ENCODE measurements at regions not wholly inside any gene's neighbourhood (a gene's known extent, or its start where the extent isn't known, plus 50 kb on each side); places are given as distances from the start of the nearest gene placed in this dataset.

DNA sequence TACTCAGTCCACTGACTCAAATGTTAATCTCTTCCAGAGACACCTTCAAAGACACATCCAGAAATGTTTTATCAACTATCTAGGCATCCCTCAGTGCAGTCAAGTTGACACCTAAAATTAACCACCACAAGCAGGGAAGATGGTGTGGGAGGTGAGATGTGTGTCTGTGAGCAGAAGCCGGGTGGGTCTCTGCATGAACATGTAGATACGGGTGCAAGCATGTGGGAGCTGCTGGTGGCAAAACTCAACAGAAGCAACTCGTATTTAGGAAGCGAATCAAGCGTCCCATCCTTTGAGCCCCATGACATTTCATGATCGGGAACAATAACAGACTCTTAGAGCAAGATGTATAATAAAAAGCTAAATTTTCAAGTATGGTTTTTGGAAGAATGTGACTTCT is 110.0 kb upstream of the C14orf180 start:
- Mint-ChIP-seq H3K9me3 (peaks cover 0 to 3% (median 0%) of the 10 kb centered on the region in 7 donors), H3K27me3 (ENCODE audit: low read depth in 3 of 3) (peaks cover 0 to 11% (median 10%) of the 10 kb centered on the region in 3 donors), H3K36me3 (no peaks in the 10 kb centered on the region), H3K4me3 (no peak overlapping the region), H3K4me1 (no peaks in the 10 kb centered on the region), H3K27ac (no peak overlapping the region)
- TF ChIP-seq, protein P1, sequence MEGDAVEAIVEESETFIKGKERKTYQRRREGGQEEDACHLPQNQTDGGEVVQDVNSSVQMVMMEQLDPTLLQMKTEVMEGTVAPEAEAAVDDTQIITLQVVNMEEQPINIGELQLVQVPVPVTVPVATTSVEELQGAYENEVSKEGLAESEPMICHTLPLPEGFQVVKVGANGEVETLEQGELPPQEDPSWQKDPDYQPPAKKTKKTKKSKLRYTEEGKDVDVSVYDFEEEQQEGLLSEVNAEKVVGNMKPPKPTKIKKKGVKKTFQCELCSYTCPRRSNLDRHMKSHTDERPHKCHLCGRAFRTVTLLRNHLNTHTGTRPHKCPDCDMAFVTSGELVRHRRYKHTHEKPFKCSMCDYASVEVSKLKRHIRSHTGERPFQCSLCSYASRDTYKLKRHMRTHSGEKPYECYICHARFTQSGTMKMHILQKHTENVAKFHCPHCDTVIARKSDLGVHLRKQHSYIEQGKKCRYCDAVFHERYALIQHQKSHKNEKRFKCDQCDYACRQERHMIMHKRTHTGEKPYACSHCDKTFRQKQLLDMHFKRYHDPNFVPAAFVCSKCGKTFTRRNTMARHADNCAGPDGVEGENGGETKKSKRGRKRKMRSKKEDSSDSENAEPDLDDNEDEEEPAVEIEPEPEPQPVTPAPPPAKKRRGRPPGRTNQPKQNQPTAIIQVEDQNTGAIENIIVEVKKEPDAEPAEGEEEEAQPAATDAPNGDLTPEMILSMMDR (IDR thresholded peaks at IDR 0.05) = no peak
- Histone ChIP-seq H3K4me2 (replicated peaks; ENCODE audit: extremely low read depth, low read length, poor library complexity, severe bottlenecking) (no peak overlapping the region), H3K36me3 (replicated peaks in 1 of 2; ENCODE audit: control insufficient read depth in 1 of 2, insufficient read depth in 2 of 2, low read length in 2 of 2) (no peaks in the 10 kb centered on the region), H3K9me3 (replicated peaks in 1 of 2; ENCODE audit: control insufficient read depth in 1 of 2, insufficient read depth in 1 of 2, low read length in 2 of 2) (no peaks in the 10 kb centered on the region), H3K79me2 (ENCODE audit: insufficient read depth, low read length) (no peaks in the 10 kb centered on the region), H2AFZ (ENCODE audit: insufficient read depth, low read depth, low read length, poor library complexity, severe bottlenecking) (no peak overlapping the region), H3K4me3 (replicated peaks in 1 of 3; ENCODE audit: low read depth in 2 of 3, low read length in 3 of 3) (no peak overlapping the region), H3K27me3 (ENCODE audit: control insufficient read depth in 2 of 2, insufficient read depth in 2 of 2, low read length in 2 of 2) (no peaks in the 10 kb centered on the region), H4K20me1 (ENCODE audit: insufficient read depth, low read length) (no peaks in the 10 kb centered on the region), H3K9ac (ENCODE audit: insufficient read depth, low read length, poor library complexity, severe bottlenecking) (no peak overlapping the region), H3K27ac (ENCODE audit: low read depth in 1 of 2, low read length in 2 of 2) (no peak overlapping the region), H3K4me1 (ENCODE audit: control insufficient read depth in 1 of 2, insufficient read depth in 2 of 2, low read length in 2 of 2) (no peaks in the 10 kb centered on the region)
- intact Hi-C loops (cut with micrococcal nuclease) = no loop called here
- 97% methylated on average over 6 of the region's 6 CpGs for WGBS (ENCODE audit: insufficient coverage)
- no peak for DNase-seq

DNA sequence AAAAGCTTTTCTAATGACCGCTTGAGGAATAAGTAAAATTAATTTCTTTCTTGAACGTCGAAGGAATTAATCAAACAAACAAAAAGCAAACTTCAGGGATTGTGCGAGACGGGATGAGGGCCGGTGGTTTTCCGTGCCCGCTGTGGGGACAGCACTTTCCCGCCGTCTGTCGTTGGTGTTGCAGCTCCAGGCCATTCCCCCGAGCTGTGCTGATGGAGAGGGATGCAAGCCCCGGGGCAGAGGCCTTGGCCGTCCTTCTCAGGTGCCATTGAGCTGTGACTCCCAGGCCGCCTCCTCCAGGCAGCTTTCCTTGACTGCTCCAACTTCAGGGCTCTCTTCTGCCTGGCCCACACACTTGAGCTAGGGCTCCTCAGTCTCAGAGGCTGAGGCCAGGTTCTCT is 109.0 kb upstream of the C14orf180 start:
- Histone ChIP-seq H3K4me3 (replicated peaks in 1 of 3; ENCODE audit: low read depth in 2 of 3, low read length in 3 of 3) (no peak overlapping the region), H2AFZ (ENCODE audit: insufficient read depth, low read depth, low read length, poor library complexity, severe bottlenecking) (no peak overlapping the region), H3K9ac (ENCODE audit: insufficient read depth, low read length, poor library complexity, severe bottlenecking) (no peak overlapping the region), H3K4me2 (replicated peaks; ENCODE audit: extremely low read depth, low read length, poor library complexity, severe bottlenecking) (no peak overlapping the region), H3K36me3 (replicated peaks in 1 of 2; ENCODE audit: control insufficient read depth in 1 of 2, insufficient read depth in 2 of 2, low read length in 2 of 2) (no peaks in the 10 kb centered on the region), H3K9me3 (replicated peaks in 1 of 2; ENCODE audit: control insufficient read depth in 1 of 2, insufficient read depth in 1 of 2, low read length in 2 of 2) (no peaks in the 10 kb centered on the region), H3K27ac (ENCODE audit: low read depth in 1 of 2, low read length in 2 of 2) (no peak overlapping the region), H3K4me1 (ENCODE audit: control insufficient read depth in 1 of 2, insufficient read depth in 2 of 2, low read length in 2 of 2) (no peaks in the 10 kb centered on the region), H3K79me2 (ENCODE audit: insufficient read depth, low read length) (no peaks in the 10 kb centered on the region), H4K20me1 (ENCODE audit: insufficient read depth, low read length) (no peaks in the 10 kb centered on the region), H3K27me3 (ENCODE audit: control insufficient read depth in 2 of 2, insufficient read depth in 2 of 2, low read length in 2 of 2) (no peaks in the 10 kb centered on the region)
- H3K9me3 Mint-ChIP-seq = peaks cover 0 to 3% (median 0%) of the 10 kb centered on the region in 7 donors
- intact Hi-C loops (cut with micrococcal nuclease) = no loop called here
- H3K4me3 Mint-ChIP-seq = no peak overlapping the region
- no peaks in the 10 kb centered on the region for H3K36me3 Mint-ChIP-seq
- H3K27ac Mint-ChIP-seq = no peak overlapping the region
- no peaks in the 10 kb centered on the region for H3K4me1 Mint-ChIP-seq
- peaks cover 0 to 9% (median 5%) of the 10 kb centered on the region in 3 donors for H3K27me3 Mint-ChIP-seq (ENCODE audit: low read depth in 3 of 3)
- TF ChIP-seq, protein P1 (IDR thresholded peaks at IDR 0.05) = no peak
- 88% methylated on average over 14 of the region's 15 CpGs for whole genome bisulfite sequencing (ENCODE audit: insufficient coverage)
- DNase-seq = no peak

Measured in CD14-positive monocyte (primary cell).